ENCODE measurements at regions not wholly inside any gene's neighbourhood (a gene's known extent, or its start where the extent isn't known, plus 50 kb on each side); places are given as distances from the start of the nearest gene placed in this dataset.

GRCh38 chr11:112886434-112887370 is 74.5 kb upstream of the NCAM1 start:
- H3K27ac Mint-ChIP-seq = no peak overlapping the region
- CTCF ChIA-PET = no interaction called here
- H3K4me3 Mint-ChIP-seq = no peak overlapping the region
- H3K4me1 Mint-ChIP-seq = no peaks in the 10 kb centered on the region
- DNase-seq = no peak
- H3K36me3 Mint-ChIP-seq = no peaks in the 10 kb centered on the region
- H3K9me3 Mint-ChIP-seq = no peaks in the 10 kb centered on the region
- no peaks in the 10 kb centered on the region for H3K27me3 Mint-ChIP-seq

GRCh38 chr11:112889446-112889845 is 71.8 kb upstream of the NCAM1 start:
- Mint-ChIP-seq H3K4me1 (no peaks in the 10 kb centered on the region), H3K4me3 (no peak overlapping the region), H3K27ac (no peak overlapping the region), H3K9me3 (no peaks in the 10 kb centered on the region), H3K27me3 (no peaks in the 10 kb centered on the region), H3K36me3 (no peaks in the 10 kb centered on the region)
- CTCF ChIA-PET = no interaction called here
- DNase-seq = no peak

GRCh38 chr11:112899235-112900006 is 61.8 kb upstream of the NCAM1 start:
- H3K9me3 Mint-ChIP-seq = no peaks in the 10 kb centered on the region
- H3K4me1 Mint-ChIP-seq = no peaks in the 10 kb centered on the region
- no peaks in the 10 kb centered on the region for H3K36me3 Mint-ChIP-seq

GRCh38 chr11:112901924-112902323 is 59.3 kb upstream of the NCAM1 start:
- H3K36me3 Mint-ChIP-seq = no peaks in the 10 kb centered on the region
- DNase-seq = no peak
- no peak overlapping the region for H3K27ac Mint-ChIP-seq
- H3K27me3 Mint-ChIP-seq = peaks cover 4% of the 10 kb centered on the region
- H3K4me3 Mint-ChIP-seq = no peak overlapping the region
- no peaks in the 10 kb centered on the region for H3K9me3 Mint-ChIP-seq
- H3K4me1 Mint-ChIP-seq = no peaks in the 10 kb centered on the region
- CTCF ChIA-PET = no interaction called here

More at GRCh38 chr11:112899235-112900006, 61.8 kb upstream of the NCAM1 start:
- H3K4me3 Mint-ChIP-seq = no peak overlapping the region
- no peak for DNase-seq
- H3K27ac Mint-ChIP-seq = no peak overlapping the region
- H3K27me3 Mint-ChIP-seq = peaks cover 4% of the 10 kb centered on the region
- CTCF ChIA-PET = no interaction called here

- Mint-ChIP-seq H3K4me3 (no peak overlapping the region), H3K9me3 (no peaks in the 10 kb centered on the region), H3K27me3 (peaks cover 4% of the 10 kb centered on the region), H3K4me1 (no peaks in the 10 kb centered on the region), H3K36me3 (no peaks in the 10 kb centered on the region), H3K27ac (no peak overlapping the region)
- CTCF ChIA-PET = no interaction called here
- no peak for DNase-seq
Measured at GRCh38 chr11:112902361-112903011, 58.7 kb upstream of the NCAM1 start.

- H3K9me3 Mint-ChIP-seq = no peaks in the 10 kb centered on the region
- H3K27me3 Mint-ChIP-seq = peaks cover 4% of the 10 kb centered on the region
- CTCF ChIA-PET = no interaction called here
- DNase-seq = no peak
- H3K27ac Mint-ChIP-seq = no peak overlapping the region
- no peaks in the 10 kb centered on the region for H3K36me3 Mint-ChIP-seq
- no peaks in the 10 kb centered on the region for H3K4me1 Mint-ChIP-seq
- no peak overlapping the region for H3K4me3 Mint-ChIP-seq
Measured at GRCh38 chr11:112903340-112903739, 57.9 kb upstream of the NCAM1 start.

GRCh38 chr11:112911124-112911523 is 50.1 kb upstream of the NCAM1 start:
- no peaks in the 10 kb centered on the region for H3K27me3 Mint-ChIP-seq
- CTCF ChIA-PET = no interaction called here
- no peaks in the 10 kb centered on the region for H3K4me1 Mint-ChIP-seq
- no peak for DNase-seq
- no peak overlapping the region for H3K4me3 Mint-ChIP-seq
- no peaks in the 10 kb centered on the region for H3K9me3 Mint-ChIP-seq
- no peak overlapping the region for H3K27ac Mint-ChIP-seq
- H3K36me3 Mint-ChIP-seq = no peaks in the 10 kb centered on the region

Measured in activated naive CD4-positive, alpha-beta T cell treated with anti-CD3 and anti-CD28 coated beads, Interleukin-2, amount 10 ng/mL, durations not matched to agents 7 days and 5 days (primary cell).